NT2/D1 (cell line): ENCODE measurements at regions not wholly inside any gene's neighbourhood (a gene's known extent, or its start where the extent isn't known, plus 50 kb on each side); places are given as distances from the start of the nearest gene placed in this dataset.

Experiments used
- YY1 ChIP-seq: IDR thresholded peaks from 2 replicates; pipeline ENCODE4 v1.6.1; 2011; ENCODE audit not compliant: insufficient read length, insufficient read depth
- ZNF274 ChIP-seq: IDR thresholded peaks from 2 replicates; pipeline ENCODE4 v1.6.1; 2011; ENCODE audit warnings: mild to moderate bottlenecking, low read depth, low read length

- no peak for TF ChIP-seq ZNF274
- TF ChIP-seq YY1, result no peak
Measured at GRCh38 chr7:15007507-15007906, 105.0 kb upstream of the DGKB start.
